ENCODE measurements at regions not wholly inside any gene's neighbourhood (a gene's known extent, or its start where the extent isn't known, plus 50 kb on each side); places are given as distances from the start of the nearest gene placed in this dataset.

DNA sequence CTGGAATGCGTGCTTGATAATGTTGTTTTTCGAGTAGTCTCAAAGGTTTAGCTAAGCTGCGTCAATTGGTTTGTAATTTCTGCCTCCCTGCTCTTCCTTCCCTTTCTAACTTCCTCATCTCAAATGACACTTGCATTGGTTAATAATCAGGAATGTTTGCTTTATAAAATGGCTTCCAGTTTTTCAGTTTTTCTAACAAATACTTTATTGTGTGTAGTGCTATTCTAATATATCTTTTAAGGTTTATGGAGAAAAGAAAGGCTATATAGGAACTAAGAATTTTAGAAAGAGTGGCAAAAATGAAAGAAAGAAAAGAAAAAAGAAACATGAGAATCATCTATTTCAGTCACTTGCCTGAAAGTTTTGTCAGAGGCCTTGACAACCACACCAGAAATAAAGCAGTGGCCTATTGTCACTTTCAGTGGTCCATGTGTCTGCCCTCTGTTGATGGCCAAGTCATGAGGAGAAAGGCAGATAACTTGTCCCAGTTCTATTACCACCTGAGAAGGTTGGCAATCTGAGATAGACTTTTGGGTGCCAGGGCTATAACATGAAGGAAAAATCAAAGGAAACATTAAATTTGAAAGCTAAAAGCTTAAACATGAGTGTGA, 221.9 kb upstream of the KITLG start:
- no peak for DNase-seq

DNA sequence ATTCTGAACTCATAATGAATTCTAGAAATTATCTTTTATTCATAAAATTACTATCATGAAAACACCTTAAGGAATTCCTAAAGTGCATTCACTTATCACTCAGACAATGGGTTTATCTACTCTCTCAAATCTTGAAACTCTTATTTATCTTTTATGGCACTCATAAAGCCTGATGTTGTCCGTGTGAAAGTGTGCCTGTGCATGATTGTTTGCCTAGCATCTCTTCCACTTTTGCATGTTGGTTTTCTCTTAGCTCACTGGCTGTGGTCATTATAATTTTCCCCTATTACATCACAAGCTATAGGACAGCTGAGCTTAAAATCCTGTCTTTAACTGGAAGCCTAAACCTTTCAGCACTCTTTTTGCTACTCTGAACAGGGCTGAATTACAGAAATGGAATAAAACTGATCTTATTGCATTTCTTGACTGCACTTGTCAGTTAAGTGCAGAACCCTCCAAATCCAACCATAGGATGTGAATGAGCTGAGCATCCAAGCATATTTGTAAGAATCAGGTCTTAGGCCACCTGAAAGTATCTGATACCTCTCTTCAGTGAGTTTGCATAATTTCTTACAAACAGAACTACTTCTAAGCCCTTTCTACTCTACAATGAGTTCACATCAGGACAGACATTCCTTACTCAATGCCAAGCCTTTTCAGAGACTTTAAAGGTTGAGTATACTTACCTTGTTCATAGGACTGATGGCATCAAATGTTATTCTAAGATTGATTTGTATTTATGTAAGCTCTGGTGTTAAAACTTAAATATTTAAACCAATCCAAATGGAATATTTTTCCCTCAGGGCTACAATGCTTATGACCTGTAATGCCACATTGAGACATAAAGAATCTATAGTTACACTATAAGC, 221.2 kb upstream of the KITLG start:
- DNase-seq, result no peak

DNA sequence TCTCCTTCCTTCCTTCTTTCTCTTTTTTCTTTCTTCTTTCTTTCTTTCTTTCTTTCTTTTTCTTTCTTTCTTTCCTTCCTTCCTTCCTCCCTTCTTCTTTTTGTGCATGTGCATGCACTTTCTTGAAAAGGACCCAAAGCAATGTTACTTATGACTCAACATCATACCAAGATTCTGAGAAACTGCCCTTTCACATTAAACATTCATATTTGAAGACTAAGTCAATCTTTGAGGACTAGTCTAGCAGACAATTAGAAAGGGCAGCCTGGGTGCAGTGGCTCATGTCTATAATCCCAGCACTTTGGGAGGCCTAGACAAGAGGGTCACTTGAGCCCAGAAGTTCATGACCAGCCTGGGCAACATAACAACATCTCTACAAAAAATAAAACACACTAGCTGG, 212.8 kb upstream of the KITLG start:
- no peak for DNase-seq

DNA sequence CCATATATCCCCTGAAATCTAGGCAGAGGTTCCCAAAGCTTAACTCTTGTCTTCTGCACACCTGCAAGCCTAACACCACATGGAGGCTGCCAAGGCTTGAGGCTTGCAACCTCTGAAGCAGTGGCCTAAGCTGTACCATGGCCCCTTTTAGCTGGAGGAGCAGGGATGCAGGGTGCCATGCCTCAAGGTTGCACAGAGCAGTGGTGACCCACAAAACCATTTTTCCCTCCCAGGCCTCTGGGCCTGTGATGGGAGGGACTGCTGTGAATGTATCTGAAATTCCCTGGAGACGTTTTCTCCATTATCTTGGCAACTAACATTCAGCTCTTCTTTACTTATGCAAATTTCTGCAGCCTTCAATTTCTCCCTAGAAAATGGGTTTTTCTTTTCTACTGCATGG, 210.0 kb upstream of the KITLG start:
- DNase-seq, result no peak

DNA sequence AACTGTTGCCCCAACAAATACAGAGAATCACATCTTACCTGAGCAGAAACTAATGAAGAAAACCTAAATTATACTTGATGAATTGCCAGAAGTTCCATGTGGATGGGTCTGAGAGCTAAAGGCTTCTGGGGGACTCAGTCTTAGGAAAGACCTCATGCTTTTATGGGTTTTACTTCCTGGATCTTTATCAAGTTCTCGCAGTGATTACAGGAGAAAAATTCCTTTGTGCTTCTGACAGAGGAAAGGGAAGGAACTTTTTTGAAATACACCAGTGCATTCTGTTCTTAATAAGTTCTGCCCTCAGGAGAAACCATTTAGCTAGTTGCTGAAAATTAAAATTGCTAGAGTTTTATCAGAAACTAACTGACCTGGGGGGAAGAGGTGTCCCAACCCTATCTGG, 203.9 kb upstream of the KITLG start:
- DNase-seq, result no peak

DNA sequence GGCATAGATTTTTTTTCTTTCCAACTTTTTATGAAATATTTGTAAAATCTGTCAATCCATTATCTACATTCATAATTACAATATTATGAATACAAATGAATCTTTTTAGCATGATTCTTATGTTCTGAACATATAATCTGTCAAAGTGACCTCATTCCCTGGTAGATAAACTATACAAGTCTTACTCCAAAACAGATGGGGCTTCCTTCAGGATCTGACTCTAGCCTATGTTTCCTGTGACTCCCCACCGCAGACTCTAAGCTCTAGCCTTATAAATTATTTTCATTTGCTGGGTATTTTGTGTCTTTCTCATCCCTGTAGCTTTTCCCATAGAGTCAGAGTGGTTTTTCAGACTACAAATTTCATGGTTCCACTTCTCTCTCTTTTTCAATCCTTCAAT, 202.1 kb upstream of the KITLG start:
- no peak for DNase-seq

DNA sequence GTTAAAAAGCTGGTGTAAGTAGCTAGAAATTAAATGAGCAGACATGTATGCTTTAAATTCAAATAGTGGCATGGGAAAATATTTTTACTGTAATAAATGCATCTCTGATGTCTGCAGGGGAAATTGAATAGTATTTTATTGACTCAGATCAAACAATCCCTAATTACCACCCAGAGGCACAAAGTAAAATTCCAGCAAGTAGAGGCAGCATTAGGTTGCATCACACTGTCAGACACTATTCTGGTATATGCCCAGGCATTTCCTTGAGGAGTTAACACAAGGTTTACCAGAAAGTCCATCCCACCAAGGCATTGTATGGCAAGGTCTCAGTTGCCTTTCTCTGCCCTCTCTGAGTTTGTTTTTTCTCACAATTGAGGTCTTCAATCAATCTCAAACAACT, 201.6 kb upstream of the KITLG start:
- no peak for DNase-seq

DNA sequence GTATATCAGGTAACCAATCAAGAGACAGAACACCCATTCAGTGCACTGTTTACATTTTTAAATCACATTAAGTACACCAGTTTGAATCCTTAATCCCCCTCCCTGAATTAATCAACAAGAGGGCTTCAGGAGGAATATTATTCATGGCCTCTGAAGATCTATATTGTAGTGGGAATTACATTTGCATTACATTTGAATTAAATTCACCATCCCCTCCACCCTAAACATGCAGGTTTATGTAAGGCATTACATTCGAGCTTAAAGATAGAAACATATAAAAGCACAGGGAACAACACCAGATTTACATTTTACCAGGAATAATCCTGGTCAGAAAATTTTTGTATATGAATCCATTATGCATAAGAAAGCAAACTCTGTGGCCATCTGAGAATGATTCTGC, 197.8 kb upstream of the KITLG start:
- no peak for DNase-seq

DNA sequence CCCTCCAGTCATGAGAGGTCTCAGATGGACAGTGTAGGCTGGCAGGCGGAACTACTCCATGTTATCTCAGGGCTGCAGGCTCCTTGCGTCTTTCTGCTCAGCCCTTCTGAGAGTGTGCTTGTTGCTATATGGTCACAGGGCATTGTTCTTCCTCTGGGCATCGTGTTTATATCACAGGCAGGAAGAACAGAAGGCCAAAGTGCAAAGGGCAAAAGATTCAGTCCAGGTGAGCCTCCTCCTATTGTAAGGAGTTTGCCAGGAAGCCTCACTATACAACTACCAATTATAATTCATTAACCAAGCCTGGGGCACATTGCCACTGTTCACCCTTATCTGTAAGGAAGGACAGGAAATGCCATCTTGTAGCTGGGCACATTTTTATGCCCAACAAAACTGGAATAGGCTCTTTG, 195.5 kb upstream of the KITLG start:
- no peak for DNase-seq

DNA sequence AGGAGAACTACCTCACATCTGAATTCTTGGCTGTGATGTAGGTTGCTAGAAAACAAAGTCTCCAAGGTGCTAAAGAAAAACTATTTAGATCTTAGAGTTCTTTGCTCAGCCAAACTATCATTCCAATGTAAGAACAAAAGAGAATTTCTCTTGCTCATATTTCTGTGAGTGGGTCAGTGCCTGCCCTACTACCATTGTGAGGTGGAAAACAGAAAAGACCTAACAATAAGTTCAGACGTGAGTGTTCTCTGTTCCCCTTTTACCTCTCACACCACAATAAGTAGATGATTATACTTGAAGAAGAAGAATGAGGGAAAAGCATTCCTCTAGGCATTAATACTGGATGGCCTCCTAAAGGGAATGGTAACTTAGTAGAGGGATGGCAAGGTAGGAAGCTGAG, 187.4 kb upstream of the KITLG start:
- DNase-seq, result no peak

DNA sequence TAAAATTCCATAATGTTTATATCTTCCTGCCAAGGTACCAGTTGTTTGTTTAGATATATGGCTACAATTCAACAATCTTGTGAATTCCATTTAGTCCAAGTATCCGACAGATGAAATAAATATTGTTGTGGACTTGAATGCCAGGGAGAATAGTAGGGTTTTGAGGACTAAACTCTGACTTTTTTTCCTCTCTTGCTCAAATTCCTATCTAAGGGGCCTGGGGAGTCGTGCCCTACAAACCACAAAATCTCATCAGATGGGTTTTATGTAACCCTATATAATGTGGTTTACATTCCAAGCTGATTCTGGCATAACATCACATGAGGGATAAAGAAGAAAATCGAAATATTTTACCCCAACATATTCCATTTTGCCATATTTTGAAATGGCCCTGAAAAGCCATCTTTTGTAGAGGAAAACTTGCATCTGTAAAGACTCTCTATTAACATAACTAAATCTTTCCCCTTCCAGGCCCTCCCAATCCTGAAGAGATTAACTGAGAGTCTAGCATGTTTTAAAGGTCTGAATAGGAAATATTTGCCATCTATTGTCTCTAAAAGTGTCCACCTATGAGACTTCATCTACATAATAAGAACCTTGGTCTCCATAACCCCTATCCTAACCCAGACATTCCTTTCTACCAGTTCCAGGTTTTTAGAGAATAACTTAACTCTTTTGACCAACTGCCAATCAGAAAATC, 184.7 kb upstream of the KITLG start:
- no peak for DNase-seq

DNA sequence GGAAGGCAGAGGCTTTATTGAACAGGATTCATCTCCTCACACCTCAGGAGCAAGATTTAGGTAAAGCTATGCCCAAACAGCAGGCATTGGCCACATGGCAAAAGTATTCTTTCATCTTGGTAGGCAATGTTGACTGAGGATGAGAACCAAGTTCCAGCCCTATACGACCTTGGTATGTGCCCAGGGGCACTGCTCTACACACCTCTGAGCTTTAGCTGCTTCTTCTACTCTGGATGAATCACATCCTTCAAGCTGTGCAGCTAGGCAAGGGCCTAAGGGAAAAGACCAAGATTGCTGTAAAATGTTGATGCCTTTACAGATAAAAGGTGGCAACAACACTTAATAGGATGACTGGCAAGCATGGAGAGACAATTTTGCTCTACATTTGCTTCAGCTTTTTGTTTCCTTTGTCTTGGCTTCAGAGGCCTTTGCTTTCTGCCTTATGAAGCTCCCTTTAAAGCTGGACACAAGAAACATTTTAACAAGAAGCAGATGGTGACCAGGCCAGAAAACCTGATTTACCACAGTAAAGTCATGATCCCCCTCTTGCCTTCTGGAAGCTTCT, 183.3 kb upstream of the KITLG start:
- DNase-seq, result no peak

DNA sequence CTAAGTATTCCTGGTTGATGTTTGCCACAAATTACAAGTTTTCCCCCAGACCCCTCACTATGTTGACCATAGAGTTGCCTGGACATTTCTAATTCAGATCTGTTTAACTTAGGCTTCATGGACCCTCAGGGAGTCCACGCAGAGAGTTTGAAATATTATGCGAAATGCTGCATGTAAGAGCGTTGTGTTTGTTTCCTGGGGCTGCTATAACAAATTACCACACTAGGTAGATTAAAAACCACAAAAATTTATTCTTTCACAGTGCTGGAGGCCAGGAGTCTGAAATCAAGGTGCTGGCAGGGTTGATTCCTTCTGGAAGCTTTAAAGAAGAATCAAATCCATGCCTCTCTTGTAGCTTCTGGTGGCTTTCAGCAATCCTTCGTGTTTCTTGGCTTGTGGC, 177.9 kb upstream of the KITLG start:
- no peak for DNase-seq

DNA sequence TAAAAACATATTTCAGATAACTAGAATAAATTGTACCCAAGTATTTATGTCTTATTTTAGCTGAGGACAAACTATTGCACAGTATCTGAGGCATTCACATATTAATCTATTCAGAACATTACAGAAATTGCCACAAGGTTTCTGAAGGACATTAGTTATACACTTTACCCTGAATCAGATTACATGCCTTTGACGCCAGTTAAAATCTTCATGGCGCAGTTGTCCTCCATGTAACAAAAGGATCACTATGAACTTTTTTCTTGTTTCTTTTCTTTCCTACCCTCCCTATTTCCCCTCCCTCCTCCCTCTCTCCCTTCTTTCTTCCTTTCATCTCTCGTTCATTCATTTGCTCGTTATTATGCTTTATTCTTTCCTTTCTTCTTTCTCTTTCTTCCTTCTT, 176.6 kb upstream of the KITLG start:
- DNase-seq, result no peak

DNA sequence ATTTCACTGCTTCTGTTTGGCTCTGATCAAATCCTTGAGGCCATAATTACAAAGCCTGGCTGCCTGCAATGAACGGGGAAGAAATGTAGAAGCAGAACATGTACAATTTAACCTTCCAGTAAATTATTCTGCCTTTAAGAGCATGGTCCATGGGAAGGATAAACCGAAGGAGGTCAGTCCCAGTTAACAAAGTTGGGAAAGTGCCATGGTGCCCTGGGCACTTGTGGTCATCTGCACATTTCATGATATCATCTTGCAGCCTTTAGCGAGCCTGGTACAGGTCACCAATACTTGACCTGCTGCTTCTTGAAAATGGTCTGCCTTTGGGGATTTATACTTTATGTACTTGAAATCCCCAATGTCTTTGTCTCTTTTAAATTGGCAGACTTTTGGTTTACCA, 175.9 kb upstream of the KITLG start:
- DNase-seq, result no peak

DNA sequence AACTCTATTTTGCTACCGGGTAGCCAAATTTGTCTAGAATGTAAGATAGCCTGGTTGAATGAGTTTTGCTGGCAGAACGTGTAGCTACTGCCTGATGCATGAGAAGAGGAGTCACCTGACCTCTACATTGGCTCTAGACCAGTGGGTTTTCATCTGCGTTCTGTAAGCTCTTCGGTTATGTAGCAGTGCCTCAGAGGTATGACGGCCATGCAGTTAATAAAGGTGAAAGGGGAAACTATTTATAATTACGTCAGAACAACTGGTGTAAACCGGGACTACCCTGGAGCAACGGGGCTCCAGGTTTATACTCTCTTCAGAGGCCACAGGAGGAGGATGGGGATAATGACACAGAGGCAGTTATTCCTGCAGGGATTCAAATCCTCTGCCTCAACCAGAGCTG, 173.4 kb upstream of the KITLG start:
- no peak for DNase-seq

DNA sequence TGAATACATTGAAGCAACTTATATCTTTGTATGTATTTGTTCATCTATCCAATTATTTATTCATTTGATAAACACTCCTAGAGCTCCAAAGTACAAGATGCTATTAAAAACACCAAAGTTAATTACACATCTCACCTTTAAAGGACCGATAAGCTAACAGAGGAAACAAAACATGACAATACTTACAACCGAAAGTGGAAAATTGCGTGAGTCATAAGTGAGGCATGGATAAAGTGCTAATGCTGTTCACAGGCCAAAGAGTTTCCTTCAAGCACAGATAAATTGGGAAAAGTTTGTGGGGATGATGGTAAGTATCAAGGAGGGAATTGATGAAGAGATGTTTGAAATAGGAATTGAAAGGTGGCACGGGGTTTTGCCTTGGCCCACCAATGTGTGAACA, 172.8 kb upstream of the KITLG start:
- DNase-seq, result no peak

DNA sequence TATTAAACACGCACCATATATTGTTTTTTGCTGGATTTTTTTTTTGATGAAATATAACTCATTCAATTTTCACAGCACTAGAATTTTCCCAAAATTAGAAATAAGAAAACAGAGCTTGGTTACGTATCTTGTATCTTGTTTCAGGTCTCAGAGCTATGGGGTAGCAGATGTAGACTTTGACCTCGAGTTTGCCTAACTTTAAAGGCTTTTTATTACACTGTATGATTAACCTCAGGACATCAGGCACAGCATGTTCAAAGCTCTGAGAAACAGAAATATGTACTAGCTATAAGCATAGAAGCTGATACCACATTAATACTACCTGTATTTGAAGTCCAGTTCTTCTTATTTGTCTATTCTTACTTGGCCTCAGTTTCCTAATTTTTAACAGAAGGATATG, 171.9 kb upstream of the KITLG start:
- DNase-seq, result no peak

DNA sequence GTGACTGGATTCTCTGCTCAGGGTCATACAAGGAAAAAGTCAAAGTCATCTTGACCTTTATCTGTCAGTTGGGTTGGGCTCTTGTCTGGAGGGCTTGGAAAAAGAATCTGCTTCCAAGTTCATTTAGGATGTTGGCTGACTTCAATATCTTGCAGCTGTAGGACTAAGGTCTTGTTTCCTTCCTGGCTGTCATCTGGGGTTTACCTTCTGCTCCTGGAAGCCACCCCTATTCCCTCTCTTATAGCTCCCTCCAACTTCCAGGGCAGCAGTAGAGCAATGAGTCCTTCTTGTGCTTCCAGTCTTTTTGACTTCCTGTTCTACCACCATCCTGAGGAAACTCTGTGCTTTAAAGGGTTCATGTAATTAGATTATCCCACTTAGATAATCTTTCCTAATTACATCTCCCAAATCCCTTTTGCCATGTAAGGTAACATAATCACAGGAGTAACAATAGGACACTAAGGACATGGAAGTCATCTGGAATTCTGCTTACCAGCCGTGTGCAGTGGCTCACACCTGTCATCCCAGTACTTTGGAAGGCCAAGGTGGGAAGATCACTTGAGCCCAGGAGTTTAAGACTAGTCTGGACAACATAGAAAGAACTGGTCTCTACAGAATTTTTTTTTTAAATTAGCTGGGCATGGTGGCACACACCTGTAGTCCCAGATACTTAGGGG, 170.7 kb upstream of the KITLG start:
- DNase-seq, result no peak

DNA sequence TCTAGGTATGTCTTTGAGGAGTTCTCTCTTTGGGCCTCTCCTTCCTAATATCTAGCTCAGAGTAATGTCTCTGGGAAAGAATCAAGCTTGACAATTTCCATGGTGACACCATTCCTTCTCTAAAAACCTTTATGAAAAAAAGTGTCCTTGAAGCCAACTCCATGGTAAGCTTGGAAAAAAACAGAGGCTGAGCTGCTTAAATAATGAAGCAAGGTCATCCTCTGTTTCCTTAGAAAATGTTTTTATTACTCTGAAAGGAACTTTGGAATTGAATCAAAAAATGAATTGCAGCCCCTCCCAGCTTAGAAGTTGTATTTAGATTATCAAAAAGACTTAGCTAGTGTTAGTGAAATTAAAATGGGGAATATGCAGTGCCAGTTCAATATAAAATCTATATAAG, 166.1 kb upstream of the KITLG start:
- DNase-seq, result no peak

DNA sequence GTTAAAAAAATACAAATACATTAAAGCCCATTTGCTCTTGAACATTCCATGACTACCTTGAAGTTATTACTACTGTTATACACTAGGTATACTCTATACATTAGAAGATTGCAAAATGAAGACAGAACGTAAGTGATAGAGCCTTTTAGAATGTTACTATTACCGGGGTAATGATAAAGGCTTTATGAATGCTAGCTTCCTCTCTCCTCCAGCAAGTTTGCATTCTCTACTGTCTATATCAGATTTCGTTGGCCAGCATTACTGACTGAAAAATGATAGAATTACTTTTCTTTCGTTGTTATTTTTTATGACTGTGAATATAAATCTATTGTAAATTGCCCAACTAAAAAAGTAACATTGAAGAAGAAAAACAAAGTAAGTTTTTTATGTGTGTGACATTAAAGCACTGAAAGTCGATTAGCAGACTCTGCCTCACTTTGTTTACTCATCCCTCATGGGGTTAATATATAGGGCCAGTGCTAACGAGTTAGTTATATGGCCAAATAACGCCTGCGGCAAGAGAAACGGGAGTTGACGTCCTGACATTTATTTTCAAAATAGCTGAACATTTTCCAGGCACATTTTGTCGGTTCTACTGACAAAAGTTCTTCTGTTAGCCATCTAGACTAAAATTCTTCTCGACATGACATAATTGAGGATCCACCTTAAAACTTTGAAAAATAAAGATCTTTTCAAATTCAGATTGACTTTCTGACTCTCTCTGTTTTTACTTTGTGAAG, 163.8 kb upstream of the KITLG start:
- DNase-seq, result no peak

DNA sequence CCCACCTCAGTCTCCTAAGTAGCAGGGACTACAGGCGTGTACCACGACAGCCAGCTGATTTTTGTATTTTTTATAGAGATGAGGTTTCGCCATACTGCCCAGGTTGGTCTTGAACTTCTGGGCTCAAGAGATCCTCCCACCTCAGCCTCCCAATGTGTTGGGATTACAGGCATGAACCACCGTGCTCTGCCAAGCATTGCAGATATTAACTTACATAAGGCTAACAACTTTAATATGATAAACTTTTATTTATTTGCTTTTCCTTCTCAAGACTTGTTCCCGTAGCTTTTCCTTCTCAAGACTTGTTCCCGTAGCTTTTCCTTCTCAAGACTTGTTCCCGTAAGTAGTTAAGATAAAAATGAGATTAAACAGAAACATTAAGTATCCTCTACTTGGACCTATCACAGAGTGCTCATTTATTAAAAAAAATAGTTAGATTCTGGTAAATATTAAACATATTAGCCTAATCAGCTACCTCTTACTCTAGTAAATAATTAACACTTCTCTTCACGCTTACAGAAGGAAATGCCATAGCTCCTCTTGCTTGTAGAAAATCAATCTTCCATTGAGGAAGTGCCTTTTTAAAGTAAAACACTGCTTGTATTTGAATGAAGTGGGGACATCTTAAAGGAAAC, 157.7 kb upstream of the KITLG start:
- DNase-seq, result no peak
